Lower leg skin (tissue), 3 donors: ENCODE measurements at regions not wholly inside any gene's neighbourhood (a gene's known extent, or its start where the extent isn't known, plus 50 kb on each side); places are given as distances from the start of the nearest gene placed in this dataset.

Experiments
- POLR2A ChIP-seq, 2 donors: fragments of 450-650 bp; IDR thresholded peaks; one replicate each; pipeline ENCODE4 v1.6.1; 2016 to 2017; ENCODE audit warnings: antibody characterized with exemption in 2 of 2, mild to moderate bottlenecking in 1 of 2, moderate library complexity in 1 of 2
- TF ChIP-seq, protein P1 (sequence below), 3 donors: fragments of 450-650 bp; IDR thresholded peaks; one replicate each; pipeline ENCODE4 v1.5.1; 2016; ENCODE audit warnings: antibody characterized with exemption in 3 of 3, mild to moderate bottlenecking in 3 of 3, moderate library complexity in 2 of 3

DNA sequence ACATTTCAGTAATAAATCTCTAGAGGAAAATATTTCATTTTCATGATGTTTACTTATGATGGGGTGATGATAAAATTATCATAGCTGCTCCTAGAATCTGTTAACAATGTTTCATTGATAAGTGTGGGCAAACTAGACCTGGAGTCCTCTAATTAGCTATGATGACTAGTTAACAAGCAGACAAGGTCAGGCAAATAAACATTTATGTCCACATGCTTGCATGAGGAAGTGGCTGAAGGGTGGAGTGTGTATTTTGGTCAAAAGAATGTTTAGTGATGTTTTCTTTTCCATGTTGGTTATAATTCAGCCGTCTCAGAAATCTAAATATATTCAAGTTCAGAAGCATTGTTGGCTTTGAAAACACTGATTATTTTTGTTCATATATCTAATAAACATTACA, 99.9 kb upstream of the FN1 start:
- TF ChIP-seq POLR2A (IDR thresholded peaks at IDR 0.05), result no peak
- TF ChIP-seq, protein P1, sequence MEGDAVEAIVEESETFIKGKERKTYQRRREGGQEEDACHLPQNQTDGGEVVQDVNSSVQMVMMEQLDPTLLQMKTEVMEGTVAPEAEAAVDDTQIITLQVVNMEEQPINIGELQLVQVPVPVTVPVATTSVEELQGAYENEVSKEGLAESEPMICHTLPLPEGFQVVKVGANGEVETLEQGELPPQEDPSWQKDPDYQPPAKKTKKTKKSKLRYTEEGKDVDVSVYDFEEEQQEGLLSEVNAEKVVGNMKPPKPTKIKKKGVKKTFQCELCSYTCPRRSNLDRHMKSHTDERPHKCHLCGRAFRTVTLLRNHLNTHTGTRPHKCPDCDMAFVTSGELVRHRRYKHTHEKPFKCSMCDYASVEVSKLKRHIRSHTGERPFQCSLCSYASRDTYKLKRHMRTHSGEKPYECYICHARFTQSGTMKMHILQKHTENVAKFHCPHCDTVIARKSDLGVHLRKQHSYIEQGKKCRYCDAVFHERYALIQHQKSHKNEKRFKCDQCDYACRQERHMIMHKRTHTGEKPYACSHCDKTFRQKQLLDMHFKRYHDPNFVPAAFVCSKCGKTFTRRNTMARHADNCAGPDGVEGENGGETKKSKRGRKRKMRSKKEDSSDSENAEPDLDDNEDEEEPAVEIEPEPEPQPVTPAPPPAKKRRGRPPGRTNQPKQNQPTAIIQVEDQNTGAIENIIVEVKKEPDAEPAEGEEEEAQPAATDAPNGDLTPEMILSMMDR (IDR thresholded peaks at IDR 0.05), result no peak
